ENCODE measurements at regions not wholly inside any gene's neighbourhood (a gene's known extent, or its start where the extent isn't known, plus 50 kb on each side); places are given as distances from the start of the nearest gene placed in this dataset.

DNA sequence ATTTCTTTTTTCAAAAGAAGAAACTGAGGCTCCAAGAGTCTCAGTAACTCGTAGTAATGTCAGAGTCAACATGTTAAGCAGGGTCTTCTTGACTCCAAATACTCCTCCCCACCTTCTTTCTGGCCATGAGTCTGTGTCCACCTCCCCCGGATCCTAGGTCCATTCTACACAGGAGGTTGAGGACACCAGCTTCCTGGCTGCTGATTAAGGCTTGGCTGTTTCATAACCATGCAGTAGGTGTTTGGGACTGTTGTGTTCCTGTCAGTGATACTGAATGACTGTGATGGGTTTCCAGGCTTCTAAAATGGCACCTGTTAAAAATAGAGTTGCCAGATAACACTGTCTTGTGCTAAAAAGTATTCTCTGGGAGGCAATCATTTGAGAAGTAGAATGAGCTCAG, 130.8 kb upstream of the IL12A start:
- TF ChIP-seq, protein P1, sequence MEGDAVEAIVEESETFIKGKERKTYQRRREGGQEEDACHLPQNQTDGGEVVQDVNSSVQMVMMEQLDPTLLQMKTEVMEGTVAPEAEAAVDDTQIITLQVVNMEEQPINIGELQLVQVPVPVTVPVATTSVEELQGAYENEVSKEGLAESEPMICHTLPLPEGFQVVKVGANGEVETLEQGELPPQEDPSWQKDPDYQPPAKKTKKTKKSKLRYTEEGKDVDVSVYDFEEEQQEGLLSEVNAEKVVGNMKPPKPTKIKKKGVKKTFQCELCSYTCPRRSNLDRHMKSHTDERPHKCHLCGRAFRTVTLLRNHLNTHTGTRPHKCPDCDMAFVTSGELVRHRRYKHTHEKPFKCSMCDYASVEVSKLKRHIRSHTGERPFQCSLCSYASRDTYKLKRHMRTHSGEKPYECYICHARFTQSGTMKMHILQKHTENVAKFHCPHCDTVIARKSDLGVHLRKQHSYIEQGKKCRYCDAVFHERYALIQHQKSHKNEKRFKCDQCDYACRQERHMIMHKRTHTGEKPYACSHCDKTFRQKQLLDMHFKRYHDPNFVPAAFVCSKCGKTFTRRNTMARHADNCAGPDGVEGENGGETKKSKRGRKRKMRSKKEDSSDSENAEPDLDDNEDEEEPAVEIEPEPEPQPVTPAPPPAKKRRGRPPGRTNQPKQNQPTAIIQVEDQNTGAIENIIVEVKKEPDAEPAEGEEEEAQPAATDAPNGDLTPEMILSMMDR (conservative IDR thresholded peaks at IDR 0.05; ENCODE audit: low read length), result no peak
- no peak for TF ChIP-seq EZH2phosphoT487 (IDR thresholded peaks at IDR 0.05; ENCODE audit: borderline replicate concordance, low read depth, low read length)

All from OCI-LY7 (cell line).